PC-9 (cell line): ENCODE measurements at regions not wholly inside any gene's neighbourhood (a gene's known extent, or its start where the extent isn't known, plus 50 kb on each side); places are given as distances from the start of the nearest gene placed in this dataset.

Experiments used
- EZH2 ChIP-seq: fragments of 200-600 bp; sonication (generic); IDR thresholded peaks from 2 replicates; pipeline ENCODE4 v1.8.0; 2017; ENCODE audit warnings: antibody characterized with exemption, low read depth
- TF ChIP-seq, protein P1 (sequence below): fragments of 200-600 bp; sonication (generic); conservative IDR thresholded peaks from 2 replicates; pipeline ENCODE4 v1.6.1; 2017; ENCODE audit warnings: mixed run types, antibody characterized with exemption, mild to moderate bottlenecking, moderate library complexity

DNA sequence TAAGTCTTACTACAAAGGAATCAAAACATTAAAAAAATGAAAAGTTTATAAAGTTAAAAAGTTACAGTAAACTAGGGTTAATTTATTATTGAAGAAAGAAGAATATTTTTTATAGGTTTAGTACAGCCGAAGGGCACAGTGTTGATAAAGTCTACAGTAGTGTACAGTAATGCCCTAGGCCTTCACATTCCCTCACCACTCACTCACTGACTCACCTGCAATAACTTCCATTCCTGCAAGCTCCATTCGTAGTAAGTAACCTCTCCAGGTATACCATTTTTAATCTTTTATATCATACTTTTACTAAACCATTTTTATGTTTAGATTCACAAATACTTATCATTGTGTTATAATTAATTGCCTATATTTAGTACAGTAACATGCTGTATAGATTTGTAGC, 307.5 kb upstream of the FAM241A start:
- TF ChIP-seq EZH2: no peak
- TF ChIP-seq, protein P1, sequence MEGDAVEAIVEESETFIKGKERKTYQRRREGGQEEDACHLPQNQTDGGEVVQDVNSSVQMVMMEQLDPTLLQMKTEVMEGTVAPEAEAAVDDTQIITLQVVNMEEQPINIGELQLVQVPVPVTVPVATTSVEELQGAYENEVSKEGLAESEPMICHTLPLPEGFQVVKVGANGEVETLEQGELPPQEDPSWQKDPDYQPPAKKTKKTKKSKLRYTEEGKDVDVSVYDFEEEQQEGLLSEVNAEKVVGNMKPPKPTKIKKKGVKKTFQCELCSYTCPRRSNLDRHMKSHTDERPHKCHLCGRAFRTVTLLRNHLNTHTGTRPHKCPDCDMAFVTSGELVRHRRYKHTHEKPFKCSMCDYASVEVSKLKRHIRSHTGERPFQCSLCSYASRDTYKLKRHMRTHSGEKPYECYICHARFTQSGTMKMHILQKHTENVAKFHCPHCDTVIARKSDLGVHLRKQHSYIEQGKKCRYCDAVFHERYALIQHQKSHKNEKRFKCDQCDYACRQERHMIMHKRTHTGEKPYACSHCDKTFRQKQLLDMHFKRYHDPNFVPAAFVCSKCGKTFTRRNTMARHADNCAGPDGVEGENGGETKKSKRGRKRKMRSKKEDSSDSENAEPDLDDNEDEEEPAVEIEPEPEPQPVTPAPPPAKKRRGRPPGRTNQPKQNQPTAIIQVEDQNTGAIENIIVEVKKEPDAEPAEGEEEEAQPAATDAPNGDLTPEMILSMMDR: no peak
